RCC 7860 (cell line): ENCODE measurements at regions not wholly inside any gene's neighbourhood (a gene's known extent, or its start where the extent isn't known, plus 50 kb on each side); places are given as distances from the start of the nearest gene placed in this dataset.
A peak's percentile ranks its signal among the peaks of the same experiment; 100 is the strongest.

Experiments
- DNase-seq: peaks from one replicate; pipeline ENCODE4 v3.0.0-alpha.2; 2015; ENCODE audit warnings: low spot score
- FAIRE-seq: peaks from 2 replicates; lab custom pipeline; 2012; peaks lifted over from hg19 to GRCh38; lab: Jason Lieb, UNC

- FAIRE-seq (no peak), DNase-seq (no peak)
Observed at GRCh38 chr5:173760461-173761177, 127.5 kb upstream of the CPEB4 start.

- FAIRE-seq (no peak), DNase-seq (no peak)
Observed at GRCh38 chr5:173761178-173761513, 127.0 kb upstream of the CPEB4 start.

GRCh38 chr5:173762045-173762444, 126.1 kb upstream of the CPEB4 start:
- FAIRE-seq (no peak), DNase-seq (no peak)

GRCh38 chr5:173762930-173763329, 125.2 kb upstream of the CPEB4 start:
- peak; percentile 88 for FAIRE-seq
- peak; percentile 75 for DNase-seq

GRCh38 chr5:173763410-173763809, 124.7 kb upstream of the CPEB4 start:
- DNase-seq = no peak
- no peak for FAIRE-seq

GRCh38 chr5:173764332-173765028, 123.7 kb upstream of the CPEB4 start:
- FAIRE-seq = peak; percentile 93
- DNase-seq = peak; percentile 98

GRCh38 chr5:173765029-173765644, 123.0 kb upstream of the CPEB4 start:
- FAIRE-seq = no peak
- DNase-seq = peak; percentile 29

- DNase-seq (no peak), FAIRE-seq (no peak)
Observed at GRCh38 chr5:173765661-173766060, 122.5 kb upstream of the CPEB4 start.

- FAIRE-seq = no peak
- DNase-seq = no peak
Observed at GRCh38 chr5:173767574-173768266, 120.4 kb upstream of the CPEB4 start.

- FAIRE-seq (no peak), DNase-seq (no peak)
Observed at GRCh38 chr5:173768267-173768806, 119.8 kb upstream of the CPEB4 start.

- FAIRE-seq (no peak), DNase-seq (no peak)
Observed at GRCh38 chr5:173768891-173769290, 119.3 kb upstream of the CPEB4 start.

GRCh38 chr5:173770637-173771036, 117.5 kb upstream of the CPEB4 start:
- FAIRE-seq = no peak
- no peak for DNase-seq

- FAIRE-seq = no peak
- DNase-seq = no peak
Observed at GRCh38 chr5:173771121-173771724, 116.9 kb upstream of the CPEB4 start.

GRCh38 chr5:173771725-173772383, 116.3 kb upstream of the CPEB4 start:
- FAIRE-seq = no peak
- no peak for DNase-seq

GRCh38 chr5:173772384-173773059, 115.6 kb upstream of the CPEB4 start:
- DNase-seq (no peak), FAIRE-seq (no peak)

GRCh38 chr5:173774271-173774761, 113.8 kb upstream of the CPEB4 start:
- DNase-seq (no peak), FAIRE-seq (no peak)

GRCh38 chr5:173775261-173776197, 112.6 kb upstream of the CPEB4 start:
- DNase-seq = no peak

GRCh38 chr5:173777149-173777548, 111.0 kb upstream of the CPEB4 start:
- FAIRE-seq (no peak), DNase-seq (no peak)

More at GRCh38 chr5:173775261-173776197, 112.6 kb upstream of the CPEB4 start:
- no peak for FAIRE-seq
